ENCODE measurements at regions not wholly inside any gene's neighbourhood (a gene's known extent, or its start where the extent isn't known, plus 50 kb on each side); places are given as distances from the start of the nearest gene placed in this dataset.
"Not testable (repeated sequence)": the region's sequence is repeated elsewhere in the genome, so short reads cannot be mapped to it uniquely, and the experiment has no call there.

DNA sequence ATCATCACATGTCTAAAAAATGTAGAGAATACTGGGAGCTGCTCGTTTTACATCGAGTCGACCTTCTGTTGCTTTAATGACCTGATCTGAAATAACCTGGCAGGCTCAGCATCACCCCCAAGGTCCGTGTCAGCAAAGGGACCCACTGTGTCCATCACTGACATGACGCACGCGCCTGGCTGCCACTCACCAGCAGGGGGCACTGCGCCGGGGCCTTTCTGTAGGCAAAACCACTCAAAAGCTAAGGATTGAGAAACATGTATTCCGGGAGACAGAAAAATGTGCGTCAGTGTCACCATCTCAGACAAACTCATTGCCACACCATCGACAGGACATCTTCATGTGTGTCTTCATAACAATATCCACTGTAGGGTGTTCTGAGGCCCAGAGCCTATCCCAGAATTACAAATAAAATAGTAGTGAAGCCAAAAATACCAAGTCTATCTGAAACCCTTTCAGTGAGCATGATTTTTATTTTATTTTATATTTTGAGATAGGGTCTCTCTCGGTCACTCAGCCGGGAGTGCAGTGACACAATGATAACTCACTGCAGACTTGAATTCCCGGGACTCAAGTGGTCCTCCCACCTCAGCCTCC lies 130.3 kb upstream of the LSM14A start:
- no peak for FAIRE-seq

DNA sequence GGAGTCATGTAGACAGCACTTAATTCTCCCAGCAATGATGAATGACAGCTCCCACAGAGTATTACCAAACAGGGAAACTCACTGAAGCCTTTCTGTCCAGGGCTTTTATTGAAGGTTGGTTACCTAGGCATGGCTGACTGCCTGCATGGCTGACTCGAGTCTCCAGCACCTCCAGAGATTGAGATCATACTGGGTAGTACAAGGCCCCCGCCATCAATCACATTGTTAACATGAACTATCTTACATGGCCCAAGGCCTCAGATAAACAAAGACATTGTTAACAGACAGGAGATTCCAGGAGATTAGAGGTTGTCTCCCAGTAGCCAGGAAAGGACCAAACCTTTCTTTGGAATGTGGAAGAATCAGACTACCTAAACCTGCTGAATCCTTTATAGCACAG lies 128.3 kb upstream of the LSM14A start:
- no peak for FAIRE-seq

DNA sequence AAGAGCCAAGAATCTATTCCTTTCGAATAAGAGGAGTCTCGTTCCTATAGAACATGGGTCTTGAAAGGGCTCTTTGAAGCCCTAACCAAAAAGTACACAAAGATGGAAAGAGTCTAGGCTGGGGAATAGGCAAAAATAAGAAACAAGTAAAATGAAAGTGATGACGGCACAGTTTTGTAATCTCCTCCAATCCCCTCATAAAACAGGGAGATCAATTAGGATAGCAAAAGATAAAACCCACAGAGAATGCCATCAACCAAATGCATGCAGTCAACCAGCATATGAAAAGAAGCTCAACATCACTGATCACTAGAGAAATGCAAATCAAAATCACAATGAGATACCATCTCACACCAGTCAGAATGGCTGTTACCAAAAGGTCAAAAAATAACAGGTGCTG lies 122.4 kb upstream of the LSM14A start:
- FAIRE-seq, result no peak

DNA sequence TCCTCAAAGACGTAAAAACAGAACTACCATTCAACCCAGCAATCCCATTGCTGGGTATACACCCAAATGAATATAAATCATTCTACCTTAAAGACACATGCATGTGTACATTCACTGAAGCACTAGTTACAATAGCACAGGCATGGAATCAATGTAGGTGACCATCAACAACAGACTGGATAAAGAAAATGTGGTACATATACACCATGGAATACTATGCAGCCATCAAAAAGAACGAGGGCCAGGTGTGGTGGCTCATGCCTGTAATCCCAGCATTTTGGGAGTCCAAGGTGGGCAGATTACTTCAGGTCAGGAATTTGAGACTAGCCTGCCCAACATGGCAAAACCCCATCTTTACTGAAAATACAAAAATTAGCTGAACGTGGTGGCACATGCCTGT lies 121.9 kb upstream of the LSM14A start:
- not testable (repeated sequence) for FAIRE-seq

DNA sequence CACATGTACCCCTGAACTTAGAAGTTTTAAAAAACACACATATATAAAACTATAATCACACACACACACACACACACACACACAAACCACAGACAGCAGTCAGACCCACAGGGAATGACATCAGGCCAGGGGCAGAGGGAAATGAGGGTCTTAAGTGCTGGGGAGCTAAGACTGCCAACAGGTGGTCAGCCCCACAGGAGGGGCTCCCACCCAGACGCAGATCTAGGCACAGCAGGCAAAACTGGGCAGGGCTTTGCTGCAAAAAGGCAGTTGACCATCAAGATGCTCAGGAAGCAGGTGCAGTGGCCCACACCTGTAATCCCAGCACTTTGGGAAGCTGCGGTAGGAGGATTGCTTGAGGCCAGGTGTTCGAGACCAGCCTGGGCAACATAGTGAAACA lies 121.0 kb upstream of the LSM14A start:
- no peak for FAIRE-seq

DNA sequence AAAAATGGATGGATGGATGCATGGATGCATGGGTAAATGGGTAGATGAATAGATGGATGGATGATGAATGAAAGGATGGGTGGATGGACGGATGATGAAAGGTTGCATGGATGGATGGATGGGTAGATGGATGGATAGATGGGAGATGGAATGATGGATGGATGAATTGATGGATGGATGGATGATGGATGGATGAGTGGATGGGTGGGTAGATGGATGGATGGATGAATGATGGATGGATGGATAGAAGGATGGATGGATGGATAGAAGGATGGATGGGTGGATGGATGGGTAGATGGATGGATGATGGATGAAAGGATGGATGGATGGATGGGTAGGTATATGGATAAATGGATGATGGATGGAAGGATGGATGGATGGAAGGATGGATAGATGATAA lies 115.1 kb upstream of the LSM14A start:
- FAIRE-seq, result no peak

DNA sequence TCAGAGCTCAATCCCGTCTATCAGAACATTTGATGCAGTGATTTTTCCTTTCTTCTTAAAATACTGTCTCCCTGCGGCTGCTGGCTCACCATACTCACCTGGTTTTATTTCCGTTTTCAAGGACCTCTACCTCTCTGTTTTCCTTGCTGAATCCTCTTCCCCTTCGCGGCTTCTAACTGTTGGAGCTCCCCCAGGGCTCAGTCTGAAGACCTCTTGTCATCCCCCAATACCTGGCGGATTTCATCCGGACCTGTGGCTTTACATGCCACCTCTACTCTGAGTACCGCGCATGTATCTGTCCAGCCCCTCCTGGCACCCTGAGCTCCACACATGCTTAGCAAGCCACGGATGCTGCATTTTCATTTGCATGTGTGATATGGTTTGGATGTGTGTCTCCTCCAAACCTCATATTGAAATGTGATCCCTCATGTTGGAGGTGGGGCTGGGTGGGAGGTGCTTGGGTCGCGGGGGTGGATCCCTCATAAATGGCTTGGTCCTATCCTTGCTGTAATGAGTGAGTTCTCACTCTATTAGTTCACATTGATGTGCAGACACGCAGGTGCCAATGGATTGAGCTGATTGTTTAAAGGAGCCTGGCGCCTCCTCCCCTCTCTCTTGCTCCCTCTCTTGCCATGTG lies 106.2 kb upstream of the LSM14A start:
- FAIRE-seq, result no peak

DNA sequence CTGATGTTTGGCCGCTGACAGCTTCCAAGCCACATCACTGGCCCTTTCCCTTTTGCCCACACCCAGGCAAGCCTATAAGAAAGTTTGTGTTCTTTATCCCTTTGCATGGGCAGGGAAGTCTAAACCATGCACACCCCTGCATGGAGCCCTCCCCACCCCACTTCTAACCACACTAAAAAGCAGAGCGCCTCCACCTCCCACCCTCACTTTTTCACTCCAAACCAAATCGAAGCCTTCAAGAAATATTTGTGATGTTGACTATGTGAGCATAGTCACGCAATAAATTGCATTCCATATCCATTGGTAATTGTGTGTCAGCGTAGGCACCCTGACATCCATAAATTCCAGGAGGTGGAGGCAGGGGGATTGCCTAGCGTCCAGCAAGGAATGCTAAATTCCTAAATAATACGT lies 104.4 kb upstream of the LSM14A start:
- no peak for FAIRE-seq

DNA sequence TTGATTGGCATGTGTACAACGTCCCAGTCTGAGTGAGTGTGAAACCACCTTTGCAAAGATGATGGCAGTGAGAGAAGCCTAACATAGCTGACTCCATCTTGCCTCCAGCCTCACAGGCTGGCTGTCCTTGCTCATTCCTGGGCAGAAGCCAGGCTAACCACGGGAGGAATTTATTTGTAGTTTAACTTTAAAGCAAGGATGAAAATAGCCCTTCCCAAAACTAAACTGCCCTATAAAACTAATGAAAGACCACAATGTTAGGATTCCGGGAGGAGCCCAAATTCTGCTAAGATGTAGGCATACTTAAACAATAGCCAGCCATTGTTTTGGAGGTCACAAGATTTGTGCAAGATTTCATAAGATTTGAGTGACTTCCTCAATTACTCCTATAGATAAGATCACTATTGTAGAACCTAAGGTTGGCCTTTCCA lies 96.6 kb upstream of the LSM14A start:
- no peak for FAIRE-seq

DNA sequence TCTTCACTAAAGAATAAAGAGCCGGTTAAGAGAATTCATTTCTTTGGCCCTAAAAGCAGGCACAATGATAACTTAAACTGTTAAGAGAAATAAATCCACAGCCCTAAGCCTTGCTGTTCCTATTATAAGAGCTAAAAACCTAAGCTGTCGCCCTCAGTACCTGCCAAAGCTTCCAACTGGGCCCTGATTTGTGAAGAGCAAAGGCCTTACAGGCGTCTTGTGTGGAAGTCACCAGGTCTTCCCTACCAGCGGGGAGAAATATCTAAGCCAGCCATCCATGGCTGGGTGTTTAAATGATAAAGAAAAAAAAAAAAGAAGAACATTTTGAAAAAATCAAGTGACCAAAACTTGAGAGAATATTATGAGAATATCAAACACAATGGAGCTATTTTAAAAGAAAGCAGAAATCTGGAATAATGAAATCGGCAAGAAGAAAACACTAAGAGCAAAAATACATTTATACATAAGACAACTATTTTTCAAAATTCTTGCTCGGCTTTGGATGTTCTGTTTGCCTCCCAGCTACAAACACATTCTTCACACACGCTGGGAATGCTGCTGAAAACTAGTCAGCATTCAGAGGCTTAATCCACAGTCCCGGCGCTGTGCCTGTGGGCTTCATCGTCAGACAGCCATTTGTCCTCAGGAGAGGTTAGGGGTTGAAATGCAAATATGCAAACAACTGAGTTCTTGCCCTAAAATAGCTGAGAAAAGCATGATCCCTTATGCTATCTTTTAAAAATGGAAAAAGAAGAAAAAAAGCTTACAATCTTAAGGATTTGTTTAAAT lies 89.8 kb upstream of the LSM14A start:
- FAIRE-seq, result no peak

DNA sequence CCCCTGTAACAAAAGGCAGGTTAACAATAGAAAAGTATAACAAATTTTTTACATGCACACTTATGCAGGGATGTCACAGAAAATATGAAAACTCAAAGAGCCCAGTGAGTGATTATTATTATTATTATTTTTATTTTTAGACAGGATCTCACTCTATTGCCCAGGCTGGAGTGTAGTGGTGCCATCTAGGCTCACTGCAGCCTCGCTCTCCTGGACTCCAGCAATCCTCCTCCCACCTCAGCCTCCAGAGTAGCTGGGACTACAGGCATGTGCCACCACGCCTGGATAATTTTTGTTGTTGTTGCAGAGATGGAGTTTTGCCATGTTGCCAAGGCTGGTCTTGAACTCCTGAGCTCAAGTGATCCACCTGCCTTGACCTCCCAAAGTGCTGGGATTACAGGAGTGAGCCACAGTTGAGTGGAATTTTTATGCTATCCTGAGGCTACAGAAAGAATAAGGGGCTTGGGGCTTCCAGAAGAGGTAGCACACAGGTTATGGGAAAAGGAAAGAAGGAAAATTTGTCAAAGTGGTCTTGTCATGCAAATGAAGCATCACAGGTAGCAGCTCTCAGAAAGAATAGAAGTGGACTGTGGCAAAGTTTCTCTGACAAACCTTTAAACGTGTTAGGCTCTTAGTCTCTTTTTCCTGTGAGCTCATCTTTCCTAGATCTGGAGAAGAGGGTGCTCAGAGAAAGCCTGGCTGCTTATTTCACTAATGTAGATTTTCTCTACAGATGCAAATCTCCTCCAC lies 87.7 kb upstream of the LSM14A start:
- FAIRE-seq, result no peak

DNA sequence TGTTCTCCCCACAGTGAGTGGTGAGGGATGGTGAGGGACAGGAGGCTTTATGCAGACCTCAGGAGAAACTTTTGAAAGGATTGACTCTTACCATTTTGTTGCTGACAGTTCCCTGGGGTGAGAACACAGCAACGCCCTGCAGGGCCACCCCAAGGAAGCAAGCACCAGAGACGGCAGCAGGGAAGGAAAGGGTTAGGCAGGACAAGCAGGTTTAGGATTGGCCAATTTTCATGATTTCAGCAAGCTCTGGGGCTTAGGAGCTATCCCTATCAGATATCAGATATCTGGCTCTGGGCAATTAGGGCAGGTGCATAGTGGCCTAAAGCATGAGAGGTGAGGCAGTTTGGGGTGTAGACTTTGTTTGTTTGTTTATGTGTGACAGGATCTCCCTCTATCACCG lies 87.0 kb upstream of the LSM14A start:
- FAIRE-seq, result no peak

DNA sequence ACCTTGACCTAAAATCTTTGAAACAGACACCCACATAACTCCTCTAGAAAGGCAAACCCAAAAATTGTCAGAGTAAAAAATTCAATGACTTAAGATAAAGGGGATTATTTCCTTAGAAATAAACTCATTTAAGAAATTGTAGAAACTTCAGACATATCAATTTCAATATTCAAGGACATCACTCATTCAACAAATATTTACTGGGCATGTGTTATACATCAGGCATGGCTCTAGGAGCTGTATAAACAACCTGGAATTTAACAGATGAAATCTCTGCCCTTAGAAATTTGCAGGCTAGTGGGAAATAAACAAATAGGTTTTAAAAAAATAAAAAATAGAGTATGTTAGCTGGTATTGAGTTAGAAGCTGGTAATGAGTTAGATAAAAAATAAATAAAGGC lies 84.0 kb upstream of the LSM14A start:
- FAIRE-seq, result no peak

DNA sequence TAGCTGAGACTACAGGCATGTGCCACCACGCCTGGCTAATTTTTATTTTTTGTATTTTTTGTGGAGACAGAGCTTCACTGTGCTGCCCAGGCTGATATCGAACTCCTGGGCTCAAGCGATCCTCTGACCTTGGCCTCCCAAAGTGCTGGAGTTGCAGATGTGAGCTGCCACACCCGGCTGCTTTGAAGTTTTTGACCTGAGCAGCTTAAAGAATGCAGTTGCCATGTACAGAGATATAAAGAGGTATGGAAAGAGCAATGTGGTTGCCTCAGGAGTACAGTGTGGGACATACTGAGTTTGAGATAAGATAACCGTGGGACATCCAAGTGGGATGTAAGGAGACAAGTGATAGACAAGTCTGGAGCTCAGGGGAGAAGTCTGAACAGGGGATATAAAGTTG lies 82.7 kb upstream of the LSM14A start:
- no peak for FAIRE-seq

DNA sequence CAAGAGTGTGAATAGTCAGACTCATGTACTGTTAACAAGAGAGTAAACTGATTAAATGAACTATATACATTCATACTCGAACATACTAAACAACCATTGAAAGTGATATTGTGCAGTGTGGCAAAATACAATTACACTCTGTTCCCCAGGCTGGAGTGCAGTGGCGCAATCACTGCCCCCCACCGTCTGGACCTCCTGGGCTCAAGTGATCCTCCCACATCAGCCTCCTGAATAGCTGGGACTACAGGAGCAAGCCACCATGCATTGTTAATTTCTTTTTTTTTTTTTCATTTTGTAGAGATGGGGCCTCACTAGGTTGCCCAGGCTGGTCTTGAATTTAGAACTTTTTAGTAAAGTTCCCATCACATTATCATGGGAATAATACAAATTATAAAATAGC lies 77.3 kb upstream of the LSM14A start:
- no peak for FAIRE-seq

DNA sequence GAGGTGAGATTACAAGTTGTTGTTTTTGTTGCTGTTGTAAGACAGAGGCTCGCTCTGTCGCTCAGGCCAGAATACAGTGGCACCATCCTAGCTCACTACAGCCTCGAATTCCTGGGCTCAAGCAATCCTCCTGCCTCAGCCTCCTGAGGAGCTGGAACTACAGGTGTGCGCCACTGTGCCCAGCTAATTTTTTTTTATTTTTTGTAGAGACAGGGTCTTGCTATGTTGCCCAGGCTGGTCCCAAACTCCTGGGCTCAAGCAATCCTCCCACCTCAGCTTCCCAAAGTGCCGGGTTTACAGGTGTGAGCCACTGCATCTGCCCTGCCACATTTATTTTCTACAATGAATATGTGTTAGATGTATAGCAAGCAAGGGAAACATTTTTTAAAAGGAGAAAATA lies 76.9 kb upstream of the LSM14A start:
- FAIRE-seq, result not testable (repeated sequence)

DNA sequence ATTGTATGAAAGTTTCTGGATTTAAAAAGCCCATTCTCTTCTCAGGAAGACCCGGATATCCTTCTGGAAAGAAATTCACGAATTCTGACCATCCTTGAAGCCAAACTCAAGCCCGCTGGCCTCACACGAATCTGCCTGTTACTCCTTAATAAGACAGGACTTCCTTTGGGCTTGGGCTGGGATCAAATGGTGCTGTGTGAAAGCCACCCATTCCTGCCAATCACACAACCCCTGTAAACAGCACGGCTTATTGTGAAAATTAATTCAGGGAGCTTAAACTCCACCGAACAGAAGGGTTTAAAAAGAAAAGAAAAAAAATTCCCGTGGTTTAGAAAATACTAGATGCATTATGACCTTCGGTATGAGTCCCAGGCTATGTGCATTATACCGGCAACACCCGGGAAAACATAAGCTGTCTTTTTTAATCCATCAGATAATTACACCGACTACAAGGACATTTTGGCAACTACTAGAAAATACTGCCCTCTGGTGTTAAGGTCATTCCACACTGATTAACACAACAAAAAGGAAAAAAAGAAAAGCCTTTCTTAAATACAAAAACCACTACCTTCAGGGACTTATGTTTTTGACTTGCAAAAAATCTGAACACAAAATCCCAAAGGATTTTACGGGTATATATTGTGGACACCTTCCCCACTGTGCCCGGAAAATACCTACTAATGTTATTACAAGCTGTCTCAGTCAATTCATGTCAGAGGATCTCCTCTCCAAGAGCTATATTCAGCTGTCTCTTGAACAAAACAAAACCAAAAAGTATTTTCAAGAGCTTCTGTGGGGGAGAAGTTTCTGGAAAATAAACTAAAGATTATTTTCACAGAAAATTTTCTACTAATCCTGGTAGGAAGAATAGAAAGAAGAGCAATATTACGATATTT lies 76.0 kb upstream of the LSM14A start:
- FAIRE-seq, result peak; percentile 24

DNA sequence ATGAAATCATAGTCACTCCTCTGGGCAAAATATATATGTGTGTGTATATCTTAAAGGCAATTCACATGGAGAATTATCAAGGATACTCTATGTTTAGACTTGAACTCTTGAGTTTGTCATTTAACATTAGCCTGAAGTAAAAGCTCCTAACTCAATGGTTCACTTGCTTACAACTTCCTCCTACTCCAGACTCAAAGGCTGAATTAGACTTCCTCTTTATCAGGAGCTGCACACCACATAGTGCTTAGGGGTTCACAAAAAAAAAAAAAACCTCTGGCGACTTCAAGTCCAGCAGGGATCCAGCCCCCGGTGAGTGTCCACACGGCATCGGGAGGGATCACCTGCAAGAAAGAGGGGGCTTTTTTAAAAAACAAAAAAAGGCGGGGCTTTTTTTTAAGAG lies 68.2 kb upstream of the LSM14A start:
- FAIRE-seq, result no peak

DNA sequence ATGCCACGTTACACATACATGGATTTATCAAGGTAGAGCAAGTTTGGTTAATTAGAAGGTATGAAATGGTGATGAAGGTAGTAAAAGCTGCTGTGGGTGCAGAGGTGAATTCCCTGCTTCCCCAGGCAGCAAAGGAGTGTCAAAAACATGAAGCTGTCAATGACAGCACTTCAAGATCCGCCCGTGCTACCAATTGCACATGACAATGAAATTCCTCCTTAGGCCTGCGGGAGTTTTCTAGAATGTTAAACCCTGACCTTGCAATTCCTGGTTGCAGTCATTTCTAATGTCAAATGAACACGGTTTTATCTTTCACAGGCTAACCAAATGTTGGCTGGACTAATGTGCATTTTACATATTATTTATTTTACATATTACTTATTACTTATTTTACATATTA lies 67.7 kb upstream of the LSM14A start:
- FAIRE-seq, result no peak

DNA sequence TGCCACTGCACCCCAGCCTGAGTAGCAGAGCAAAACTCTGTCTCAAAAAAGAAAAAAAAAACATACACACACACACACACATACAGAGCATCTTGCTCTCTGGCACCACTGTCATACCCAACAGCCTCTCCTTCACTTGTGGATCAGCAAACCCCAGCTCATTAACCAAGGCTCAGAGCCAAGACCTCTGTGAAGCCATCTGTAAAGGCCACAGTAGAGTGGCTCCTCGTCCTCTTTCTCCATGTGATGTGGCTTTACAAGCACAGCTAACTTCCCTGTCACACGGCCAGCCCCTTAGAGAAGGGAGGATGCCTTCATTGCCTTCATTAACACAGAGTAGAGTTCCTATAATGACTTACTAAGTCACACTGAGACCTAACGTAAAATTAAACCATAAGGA lies 62.7 kb upstream of the LSM14A start:
- FAIRE-seq, result no peak

DNA sequence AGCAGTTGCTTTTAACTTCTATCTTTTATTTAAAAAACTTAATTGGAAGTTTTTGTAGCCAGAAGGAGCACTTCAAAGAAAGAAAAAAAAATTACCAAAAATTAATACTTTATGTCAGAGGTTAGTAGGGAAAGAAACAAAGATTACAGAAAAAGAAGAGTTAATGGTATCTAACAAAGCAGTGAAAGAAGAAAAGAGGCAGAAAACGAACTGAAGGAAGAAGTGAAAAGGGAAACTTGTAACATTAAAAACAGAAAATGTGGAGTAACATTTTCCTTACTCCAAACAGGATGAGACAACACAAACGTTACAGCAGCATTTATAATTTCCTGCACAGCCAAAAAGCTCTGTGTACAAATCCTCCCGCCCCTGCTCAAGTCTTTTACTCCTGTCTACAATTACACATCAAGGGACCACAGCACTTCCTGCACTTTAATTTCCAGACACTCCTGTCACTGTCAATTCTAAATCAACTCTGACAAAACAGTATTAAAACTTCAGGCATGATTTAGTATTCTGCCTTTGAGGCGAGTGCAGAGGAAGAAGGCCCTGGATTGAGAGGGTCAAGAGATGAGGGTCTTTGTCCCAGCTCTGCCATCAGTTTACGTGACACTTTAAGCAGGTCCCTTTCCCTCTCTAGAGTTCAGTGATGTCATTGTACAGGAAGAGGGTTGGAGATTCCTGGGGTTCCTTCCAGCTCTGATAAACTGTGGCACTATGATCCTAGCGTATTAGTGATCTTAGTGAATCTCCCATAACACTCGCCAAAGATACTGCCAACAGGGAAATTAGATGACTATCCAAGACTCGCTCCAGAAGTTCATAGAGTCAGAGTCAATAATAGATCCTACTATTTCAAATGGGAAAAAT lies 53.2 kb upstream of the LSM14A start:
- FAIRE-seq, result no peak

Data from colon (tissue), 2 donors.